22Rv1 (cell line): ENCODE measurements at regions not wholly inside any gene's neighbourhood (a gene's known extent, or its start where the extent isn't known, plus 50 kb on each side); places are given as distances from the start of the nearest gene placed in this dataset.

Source experiments
- H3K27ac ChIP-seq: fragments of 450-650 bp; 2 replicates; pipeline ENCODE4 v1.5.1; 2017
- ZFX ChIP-seq: fragments of 450-650 bp; IDR thresholded peaks from 2 replicates; pipeline ENCODE4 v1.6.1; 2017; ENCODE audit warnings: antibody characterized with exemption, borderline replicate concordance
- TF ChIP-seq, protein P1 (sequence below): fragments of 450-650 bp; IDR thresholded peaks from 2 replicates; pipeline ENCODE4 v1.5.1; 2017; ENCODE audit warnings: mild to moderate bottlenecking

DNA sequence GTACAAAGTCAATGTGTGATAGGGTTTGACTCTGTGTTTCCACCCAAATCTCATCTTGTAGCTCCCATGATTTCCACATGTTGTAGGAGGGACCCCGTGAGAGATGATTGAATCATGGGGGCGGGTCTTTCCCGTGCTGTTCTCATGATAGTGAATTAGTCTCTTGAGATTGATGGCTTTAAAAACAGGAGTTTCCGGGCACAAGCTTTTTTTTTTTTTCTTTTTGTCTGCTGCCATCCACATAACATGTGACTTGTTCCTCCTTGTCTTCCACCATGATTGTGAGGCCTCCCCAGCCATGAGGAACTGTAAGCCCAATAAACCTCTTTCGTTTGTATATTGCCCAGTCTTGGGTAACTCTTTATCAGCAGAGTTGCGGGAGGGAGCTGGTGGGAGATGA lies 259.6 kb downstream of the TUSC7 start:
- no peak for TF ChIP-seq ZFX
- TF ChIP-seq, protein P1, sequence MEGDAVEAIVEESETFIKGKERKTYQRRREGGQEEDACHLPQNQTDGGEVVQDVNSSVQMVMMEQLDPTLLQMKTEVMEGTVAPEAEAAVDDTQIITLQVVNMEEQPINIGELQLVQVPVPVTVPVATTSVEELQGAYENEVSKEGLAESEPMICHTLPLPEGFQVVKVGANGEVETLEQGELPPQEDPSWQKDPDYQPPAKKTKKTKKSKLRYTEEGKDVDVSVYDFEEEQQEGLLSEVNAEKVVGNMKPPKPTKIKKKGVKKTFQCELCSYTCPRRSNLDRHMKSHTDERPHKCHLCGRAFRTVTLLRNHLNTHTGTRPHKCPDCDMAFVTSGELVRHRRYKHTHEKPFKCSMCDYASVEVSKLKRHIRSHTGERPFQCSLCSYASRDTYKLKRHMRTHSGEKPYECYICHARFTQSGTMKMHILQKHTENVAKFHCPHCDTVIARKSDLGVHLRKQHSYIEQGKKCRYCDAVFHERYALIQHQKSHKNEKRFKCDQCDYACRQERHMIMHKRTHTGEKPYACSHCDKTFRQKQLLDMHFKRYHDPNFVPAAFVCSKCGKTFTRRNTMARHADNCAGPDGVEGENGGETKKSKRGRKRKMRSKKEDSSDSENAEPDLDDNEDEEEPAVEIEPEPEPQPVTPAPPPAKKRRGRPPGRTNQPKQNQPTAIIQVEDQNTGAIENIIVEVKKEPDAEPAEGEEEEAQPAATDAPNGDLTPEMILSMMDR = no peak
- no peak overlapping the region for H3K27ac ChIP-seq

- no peak for TF ChIP-seq ZFX
- TF ChIP-seq, protein P1 = no peak
- H3K27ac ChIP-seq = no peak overlapping the region
Measured at GRCh38 chr3:116969646-116970045, 260.1 kb downstream of the TUSC7 start.

DNA sequence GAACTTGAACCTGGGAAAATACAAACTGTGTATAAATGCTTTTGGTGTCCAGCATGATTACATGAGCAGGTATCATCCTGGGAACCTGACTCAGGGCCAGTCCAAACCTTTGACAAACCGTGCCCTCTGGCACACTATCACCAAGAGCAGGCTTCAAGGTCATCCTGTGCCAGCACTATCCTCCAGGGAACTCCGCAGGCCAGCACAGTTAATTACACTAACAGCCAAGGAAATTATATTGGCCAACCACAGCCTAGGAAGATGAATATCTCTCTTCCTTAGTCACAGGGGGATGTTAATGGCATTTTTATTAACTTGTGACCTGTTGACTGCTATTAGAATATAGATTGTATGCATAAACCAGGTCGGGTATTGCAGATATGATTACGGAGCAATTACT lies 262.0 kb downstream of the TUSC7 start:
- TF ChIP-seq, protein P1 = no peak
- TF ChIP-seq ZFX = no peak
- no peak overlapping the region for H3K27ac ChIP-seq

- TF ChIP-seq, protein P1 = no peak
- no peak for TF ChIP-seq ZFX
- no peak overlapping the region for H3K27ac ChIP-seq
Measured at GRCh38 chr3:116974702-116975101, 265.1 kb downstream of the TUSC7 start.

DNA sequence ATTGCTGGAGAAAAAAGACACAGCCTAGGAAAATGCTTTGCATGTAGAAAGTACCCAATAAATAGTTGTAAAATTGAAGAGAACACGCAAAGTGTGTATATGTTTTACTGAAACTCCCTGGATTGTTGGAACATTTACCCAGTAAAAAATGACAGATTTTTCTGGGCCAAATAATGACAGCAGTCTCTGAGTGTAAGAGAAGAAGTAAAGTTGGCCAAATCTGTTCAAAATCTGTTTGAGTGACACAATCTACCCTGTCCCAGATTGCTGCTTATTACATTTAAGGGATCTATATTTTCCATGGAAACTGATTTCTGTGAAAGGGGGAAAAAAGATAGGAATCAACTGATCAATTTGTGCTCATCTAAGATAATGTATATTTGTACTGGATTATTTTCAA lies 267.9 kb downstream of the TUSC7 start:
- no peak overlapping the region for H3K27ac ChIP-seq
- TF ChIP-seq, protein P1 = no peak
- no peak for TF ChIP-seq ZFX

DNA sequence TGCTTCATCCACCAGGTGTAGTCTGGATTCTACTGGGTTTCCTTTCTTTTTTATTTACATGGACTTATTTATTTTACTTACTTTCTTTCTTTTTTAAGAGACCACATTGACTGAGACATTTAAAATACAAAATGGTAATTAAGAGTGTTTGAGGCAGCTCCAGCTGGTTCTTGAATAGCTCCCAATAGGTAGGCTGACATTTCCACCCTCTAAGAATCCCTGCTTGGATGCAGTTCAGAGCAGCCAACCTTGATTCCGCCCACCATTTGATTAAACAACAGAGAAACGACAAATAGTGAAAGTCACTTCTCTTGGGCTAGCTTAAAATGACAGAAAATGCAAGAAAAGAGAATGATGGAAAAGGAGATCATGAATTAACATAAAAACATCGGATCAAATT lies 270.5 kb downstream of the TUSC7 start:
- TF ChIP-seq ZFX = no peak
- TF ChIP-seq, protein P1 = no peak
- no peak overlapping the region for H3K27ac ChIP-seq

GRCh38 chr3:116981089-116981488 lies 271.5 kb downstream of the TUSC7 start:
- no peak overlapping the region for H3K27ac ChIP-seq
- TF ChIP-seq ZFX = no peak
- TF ChIP-seq, protein P1 = no peak
